HG03045 (cell line): ENCODE measurements at regions not wholly inside any gene's neighbourhood (a gene's known extent, or its start where the extent isn't known, plus 50 kb on each side); places are given as distances from the start of the nearest gene placed in this dataset.
"Not testable (repeated sequence)": the region's sequence is repeated elsewhere in the genome, so short reads cannot be mapped to it uniquely, and the experiment has no call there.

ENCODE experiments used
- ATAC-seq: cut with Tn5 transposase; IDR thresholded peaks from one replicate; pipeline ENCODE4 v1.9.1; 2021; ENCODE audit warnings: mild to moderate bottlenecking, moderate library complexity; ENCODE audit not compliant: unreplicated experiment

DNA sequence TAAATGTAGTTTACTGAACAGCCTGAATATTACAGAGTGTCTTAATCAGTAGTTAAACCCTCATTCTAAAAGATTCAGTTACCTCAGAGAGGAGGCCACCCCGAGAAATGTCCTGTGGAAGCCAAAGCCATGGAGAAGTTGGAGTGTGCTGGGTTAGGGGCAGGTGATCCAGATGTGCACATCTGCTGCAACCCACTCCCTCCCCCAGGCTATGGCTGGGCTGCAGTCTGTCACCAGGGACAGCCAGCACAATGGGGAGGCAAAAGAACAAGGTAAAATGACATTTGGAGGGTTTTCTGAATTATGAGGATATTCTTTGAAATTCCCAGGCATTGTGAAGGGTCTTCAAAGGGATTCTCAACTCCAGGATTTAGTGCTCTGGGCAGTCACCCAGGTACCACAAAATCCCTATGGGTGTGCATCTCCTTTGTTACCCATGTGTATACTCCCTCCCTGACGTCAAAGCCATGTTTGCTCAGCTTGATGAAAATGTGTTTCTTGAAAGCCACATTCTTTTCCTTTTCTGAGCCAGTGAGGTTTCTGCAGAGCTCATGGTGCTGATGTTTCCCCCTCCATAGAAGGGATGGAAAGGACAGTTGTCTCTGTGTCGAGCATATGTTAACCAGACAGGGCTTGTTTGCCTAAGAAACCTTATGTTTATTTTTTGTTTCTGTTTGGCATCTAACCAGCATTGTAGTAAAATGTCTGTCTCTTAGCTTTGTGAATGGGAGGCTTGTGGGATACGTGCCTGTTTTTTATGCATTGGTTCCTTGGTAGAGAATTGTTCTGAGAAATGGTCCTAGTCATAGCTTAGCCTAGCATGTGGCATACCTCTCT, 212.3 kb upstream of the TBX18 start:
- ATAC-seq: no peak

DNA sequence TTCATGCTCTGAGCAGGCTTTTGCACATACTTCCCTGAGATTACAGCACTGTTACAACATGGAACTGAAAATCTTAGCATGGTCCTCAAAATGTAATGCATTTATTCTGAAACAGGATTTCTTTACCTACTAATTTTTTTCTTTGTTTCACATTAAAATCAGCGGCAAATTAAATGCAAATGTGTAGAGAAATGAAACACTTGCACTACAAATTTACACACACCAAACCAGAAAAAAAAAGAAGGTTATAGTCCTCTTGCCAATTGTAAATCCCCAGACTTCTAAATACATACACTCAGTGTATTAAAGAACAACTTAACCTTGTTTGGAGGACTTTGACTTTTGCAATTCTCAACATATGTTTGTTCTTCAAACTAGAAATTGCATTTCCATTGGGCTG, 210.9 kb upstream of the TBX18 start:
- ATAC-seq: no peak

DNA sequence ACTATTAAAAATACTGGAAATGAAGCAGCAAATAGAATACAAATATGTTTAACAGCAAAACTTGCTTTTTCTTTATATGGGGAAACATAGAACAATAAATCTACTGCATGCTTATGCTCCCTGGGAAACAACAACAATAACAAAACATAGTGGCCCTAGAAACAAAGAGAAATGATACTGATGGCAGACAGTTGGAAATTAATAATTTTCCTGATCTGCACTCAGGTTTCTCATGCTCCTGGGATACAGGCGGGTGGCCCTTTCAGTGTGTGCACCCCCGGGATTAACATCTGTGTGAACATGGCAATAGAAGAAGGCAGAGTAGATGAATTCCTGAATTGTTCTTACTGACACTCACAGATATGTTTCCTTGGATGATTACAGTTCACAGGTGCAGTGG, 209.2 kb upstream of the TBX18 start:
- no peak for ATAC-seq

DNA sequence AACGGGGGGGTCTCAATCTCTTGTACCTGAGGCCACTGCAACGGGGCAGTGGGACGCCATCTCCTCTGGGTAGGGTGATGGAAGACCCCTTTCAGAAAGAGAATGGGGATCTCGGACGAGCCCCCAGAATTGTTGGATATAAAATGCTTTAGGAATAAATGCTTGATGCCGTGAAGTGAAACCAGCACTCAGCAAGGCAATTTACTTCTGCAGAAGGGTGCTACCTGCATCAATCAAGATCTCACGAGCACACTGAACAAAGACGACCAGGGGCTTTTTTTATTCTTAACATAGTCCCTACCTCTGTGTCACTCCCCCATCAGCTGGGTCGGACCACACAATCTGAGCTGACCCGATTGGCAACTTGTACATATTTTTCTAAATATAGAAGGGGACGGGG, 203.6 kb upstream of the TBX18 start:
- no peak for ATAC-seq

DNA sequence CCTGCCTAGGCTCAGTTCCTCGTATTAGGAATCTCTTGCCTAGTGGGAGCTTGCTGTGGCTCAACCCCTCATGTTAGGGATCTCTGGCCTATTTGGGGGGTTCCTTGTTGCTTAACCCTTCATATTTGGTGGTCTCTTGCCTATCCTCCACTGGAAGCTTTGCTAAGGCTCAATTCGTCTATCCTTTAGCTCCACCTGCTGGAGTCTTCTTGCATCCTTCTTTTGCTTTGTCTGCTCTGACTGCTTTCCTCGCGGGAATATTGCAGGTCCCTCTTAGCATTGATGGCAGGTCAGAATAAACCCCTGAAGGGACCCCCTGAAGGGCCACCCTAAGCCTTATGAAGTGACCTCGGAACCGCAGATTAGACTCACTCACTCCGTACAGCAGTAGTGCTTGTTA, 203.0 kb upstream of the TBX18 start:
- no peak for ATAC-seq

DNA sequence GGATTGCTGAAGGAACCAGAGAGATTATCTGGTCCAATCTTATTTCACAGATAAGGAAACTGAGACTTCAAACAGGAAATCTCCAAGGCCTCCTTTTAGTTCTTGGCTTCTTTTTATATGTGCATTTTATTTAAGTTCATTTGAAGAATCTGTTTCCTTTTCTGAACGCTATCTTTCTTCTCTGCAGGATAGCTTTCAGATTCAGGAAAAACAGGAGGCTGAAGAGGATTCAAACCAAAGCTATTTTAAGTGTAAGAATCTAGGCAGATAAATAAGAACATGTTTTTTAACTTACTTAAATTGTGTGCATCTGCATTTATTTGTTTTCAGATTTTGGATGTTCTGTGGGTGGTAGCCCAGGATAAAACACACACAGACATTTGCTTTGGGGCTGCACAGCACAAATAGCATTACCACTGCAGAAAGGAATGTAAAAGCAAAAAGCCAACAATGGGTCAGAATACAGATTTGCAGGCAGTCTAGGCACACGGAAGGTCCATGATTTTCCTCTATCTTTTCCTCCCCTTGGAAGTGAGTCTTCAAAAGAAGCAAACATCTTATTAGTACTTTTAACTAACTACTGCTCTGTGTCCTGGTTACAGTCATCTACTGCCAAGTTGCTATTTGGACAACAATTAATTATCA, 188.8 kb upstream of the TBX18 start:
- no peak for ATAC-seq

DNA sequence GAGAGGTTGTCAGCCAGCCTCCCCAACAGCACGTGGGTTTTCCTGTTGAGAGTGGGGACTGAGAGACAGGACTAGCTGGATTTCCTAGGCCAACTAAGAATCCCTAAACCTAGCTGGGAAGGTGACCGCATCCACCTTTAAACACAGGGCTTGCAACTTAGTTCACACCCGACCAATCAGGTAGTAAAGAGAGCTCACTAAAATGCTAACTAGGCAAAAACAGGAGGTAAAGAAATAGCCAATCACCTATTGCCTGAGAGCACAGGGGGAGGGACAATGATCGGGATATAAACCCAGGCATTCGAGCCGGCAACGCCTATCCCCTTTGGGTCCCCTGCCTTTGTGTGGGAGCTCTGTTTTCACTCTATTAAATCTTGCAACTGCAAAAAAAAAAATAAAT, 180.5 kb upstream of the TBX18 start:
- not testable (repeated sequence) for ATAC-seq

DNA sequence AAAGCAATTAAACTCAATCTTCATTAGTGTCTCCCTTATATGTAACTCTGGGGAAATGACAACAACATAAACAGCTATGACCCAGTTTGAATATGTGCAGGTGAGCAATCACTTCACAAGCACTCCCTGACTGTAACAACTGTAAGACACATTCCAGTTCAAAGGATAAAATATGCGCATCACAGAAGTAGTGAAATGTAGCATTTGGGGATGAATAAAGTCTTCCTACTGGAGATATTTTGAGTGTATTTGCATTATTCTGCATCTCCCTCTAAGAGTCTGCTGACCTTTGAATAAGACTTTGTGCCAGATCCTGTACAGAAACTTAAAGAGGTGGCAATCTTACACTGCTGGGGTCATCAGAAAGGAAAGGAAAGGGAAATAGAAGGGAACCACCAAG, 179.5 kb upstream of the TBX18 start:
- ATAC-seq: no peak

DNA sequence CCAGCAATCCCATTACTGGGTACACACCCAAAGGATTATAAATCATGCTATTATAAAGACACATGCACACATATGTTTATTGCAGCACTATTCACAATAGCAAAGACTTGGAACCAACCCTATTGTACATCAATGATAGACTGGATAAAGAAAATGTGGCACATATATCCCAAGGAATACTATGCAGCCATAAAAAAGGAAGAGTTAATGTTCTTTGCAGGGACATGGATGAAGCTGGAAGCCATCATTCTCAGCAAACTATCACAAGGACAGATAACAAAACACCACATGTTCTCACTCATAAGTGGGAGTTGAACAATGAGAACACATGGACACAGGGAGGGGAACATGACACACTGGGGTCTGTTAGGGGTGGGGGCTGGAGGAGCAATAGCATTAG, 177.2 kb upstream of the TBX18 start:
- not testable (repeated sequence) for ATAC-seq

DNA sequence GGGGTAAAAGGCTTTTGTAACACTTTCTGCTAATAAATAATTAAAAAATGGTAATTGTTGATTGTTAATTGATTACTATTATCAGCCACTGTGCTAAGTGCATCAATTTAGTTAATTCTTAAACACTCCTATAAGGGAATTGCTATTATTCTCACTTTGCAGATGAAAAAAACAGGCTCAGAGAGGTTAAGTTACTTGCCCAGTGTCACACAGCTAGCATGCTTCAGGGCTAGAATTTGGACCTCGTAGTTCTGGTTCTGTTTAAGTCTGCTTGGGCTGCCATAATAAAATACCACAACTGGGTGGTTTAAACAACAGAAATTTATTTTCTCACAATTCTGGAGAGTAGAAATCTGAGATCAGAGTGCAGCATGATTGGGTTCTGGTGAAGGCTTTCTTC, 164.8 kb upstream of the TBX18 start:
- ATAC-seq: no peak

DNA sequence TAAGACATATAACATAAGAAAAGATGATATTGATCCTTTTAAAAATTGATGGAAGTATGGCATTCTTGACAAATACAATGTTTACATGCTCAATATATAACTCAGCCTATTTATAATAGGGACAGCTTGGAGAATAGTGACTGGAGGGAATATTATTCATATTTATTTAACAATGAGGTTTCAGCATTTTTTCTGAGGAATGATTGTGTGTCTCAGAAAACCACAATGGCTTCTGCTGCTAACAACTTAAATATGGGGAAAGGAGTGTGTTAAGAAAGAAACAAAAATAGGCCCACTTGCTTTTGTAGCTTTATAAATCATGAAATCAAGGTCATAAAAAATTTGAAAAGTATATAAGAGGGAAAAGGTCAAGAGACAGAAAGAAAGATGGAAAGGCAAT, 163.2 kb upstream of the TBX18 start:
- ATAC-seq: no peak

DNA sequence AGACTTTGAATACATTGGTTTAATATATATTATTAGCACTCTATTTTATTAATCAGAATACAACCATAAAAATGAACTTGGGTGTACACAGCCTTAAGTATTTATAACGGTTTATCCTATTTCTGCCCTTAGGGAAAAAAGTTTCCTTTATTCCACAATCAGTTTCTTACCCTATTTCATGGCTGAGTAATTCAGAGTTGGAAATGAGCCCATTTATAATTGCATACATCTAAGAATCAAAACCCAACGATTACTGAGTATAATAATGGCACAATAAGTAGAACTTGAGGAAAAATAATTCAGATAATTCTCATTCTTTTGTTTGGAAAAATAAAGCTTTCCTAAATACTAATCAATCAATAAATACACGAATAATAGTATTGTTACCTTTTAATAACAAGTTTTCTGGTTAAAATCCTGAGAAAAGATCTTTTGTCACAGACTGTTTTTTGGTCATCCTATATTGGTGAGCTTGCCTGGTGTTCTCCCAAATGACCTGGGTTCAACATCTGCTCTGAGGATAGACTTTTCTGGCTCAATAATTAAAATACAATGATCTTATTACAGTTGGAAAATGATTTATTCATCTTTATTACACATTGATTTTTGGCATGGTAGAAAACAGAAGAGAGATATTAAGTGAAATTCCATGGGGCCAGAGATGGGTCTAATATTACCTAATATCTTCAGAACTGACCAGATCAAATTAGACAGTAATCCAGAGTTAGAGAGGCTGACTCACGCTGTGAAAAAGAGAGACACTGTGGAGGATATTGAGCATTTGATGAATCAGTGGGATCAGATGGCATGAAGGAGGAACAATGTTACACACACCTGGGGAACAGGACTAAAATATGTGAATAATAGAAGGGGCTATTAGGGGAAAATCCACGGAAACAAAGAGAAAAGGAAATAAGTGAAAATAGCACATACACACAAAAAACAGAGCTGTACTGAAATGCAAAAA, 162.1 kb upstream of the TBX18 start:
- ATAC-seq: no peak

DNA sequence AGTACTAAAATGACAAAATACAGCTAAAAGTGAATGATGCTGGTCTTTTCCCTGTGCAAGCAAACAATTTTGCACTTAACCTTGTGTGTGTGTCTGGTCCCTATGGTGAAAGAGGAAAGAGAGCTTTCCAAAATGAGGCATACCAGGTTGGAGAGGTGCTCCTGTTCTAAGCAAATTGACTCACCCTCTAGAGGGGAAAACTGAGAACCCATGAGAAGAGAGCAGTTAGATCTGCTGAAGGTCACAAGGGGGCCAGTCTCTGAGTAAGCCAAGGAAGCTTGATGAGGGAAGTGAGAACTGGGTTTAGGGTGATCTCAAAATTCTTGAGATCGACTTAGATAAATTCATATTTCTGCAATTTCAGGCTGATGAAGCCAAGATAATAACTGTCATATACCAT, 157.5 kb upstream of the TBX18 start:
- no peak for ATAC-seq

DNA sequence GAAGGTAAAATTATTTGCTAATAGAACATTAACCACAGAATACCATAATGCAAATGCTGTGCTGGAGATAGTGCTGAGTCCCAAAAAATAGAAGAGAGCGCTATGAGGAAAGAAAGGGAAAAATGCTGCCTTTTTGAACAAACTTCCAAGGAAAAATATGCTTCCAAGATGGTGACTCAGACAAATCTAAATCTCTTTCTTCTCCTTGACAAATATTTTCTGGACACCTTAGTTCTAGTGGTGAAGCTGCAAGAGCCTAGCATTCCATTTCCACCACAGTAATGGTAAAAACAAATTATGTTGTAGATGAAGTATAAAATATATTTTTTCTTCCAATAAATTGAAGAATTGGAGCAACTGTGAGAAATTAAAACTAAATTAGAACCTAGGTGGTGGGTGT, 155.6 kb upstream of the TBX18 start:
- ATAC-seq: no peak

DNA sequence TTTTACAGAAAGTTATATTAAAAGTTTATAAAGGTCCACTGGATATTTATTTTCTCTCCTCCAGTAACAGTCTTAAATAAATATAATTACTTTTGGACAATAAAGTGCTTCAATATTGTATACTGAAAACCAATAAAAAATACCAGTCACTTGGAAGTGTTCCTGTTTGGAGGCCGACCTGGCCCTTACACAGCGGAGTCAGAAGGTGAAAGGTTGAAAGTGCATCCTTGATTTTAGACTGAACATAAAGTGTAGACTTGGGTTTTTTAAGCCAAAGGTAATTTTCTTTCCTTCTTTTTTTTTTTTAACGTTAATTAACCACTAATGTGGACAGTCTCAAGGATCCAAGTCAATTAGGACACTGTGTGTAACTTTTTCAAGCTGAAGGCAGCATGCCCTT, 152.3 kb upstream of the TBX18 start:
- no peak for ATAC-seq

DNA sequence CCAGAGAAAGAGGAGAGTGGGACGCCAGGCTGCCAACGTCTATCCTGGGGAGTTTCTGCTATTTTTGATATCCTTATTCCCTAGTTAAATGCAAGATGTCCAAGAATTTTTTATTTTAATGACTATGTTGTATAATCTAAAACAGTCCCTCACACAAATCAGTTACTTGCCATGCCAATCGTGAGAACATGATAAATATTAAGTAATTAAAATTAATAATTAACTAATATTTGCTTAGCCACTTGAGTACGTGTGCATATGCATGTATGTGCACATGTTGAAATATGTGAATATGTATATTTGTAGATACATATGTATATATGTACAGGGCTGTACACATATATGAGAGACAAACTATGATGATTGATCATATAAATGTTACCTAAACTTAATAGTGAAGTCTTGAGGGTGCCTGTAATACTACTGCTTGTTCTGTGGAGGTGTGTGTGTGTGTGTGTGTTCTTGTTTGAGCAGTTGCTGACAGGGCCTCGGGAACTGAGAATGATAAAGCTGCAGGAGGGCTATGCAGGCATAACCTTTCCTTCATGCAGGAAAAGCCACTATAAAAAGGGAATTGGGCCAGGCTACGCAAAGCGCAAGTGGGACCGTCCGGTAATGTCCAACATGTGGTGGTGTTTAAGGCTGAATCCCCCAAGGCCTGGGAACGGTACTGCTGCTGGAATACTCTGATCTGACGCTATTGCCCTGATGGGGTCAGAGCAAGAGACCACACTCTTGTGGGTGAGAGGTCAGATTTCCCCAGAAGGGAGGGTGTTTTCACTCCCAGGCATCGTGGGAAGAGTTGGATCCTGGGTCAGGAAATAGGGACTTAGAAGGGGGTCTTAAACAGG, 148.3 kb upstream of the TBX18 start:
- ATAC-seq: no peak

DNA sequence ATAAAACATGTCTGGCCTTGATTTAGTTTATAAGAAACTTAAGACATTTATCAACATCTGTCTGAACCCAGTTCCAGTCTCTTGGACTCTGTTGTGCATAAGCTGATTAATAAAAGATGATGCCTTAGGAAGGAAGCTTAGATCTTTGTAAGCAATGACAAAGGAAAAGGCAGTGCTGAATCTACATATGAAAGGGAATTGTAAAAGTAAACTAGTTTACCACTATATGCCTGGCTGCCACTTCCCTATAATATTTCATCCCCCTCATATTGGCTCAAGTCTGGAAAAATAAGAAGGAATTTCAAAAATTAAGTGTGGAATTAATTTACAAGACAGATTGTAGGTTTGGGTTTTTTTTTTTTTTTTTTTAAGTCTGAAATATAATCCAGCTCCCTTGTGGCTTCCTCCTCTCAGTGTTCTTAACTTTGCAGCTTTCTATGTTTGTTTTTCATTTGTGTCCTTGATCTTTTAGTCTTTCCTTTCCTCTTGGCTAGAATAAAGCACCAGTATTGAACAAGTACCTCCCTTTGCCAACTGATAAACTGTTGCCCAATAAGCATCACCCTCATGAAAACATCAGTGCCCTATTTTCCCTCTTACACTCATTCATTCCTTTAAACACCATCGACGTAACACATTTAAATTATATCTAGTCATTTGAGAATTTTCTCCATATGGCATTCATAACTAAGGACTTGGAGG, 146.7 kb upstream of the TBX18 start:
- ATAC-seq: no peak

DNA sequence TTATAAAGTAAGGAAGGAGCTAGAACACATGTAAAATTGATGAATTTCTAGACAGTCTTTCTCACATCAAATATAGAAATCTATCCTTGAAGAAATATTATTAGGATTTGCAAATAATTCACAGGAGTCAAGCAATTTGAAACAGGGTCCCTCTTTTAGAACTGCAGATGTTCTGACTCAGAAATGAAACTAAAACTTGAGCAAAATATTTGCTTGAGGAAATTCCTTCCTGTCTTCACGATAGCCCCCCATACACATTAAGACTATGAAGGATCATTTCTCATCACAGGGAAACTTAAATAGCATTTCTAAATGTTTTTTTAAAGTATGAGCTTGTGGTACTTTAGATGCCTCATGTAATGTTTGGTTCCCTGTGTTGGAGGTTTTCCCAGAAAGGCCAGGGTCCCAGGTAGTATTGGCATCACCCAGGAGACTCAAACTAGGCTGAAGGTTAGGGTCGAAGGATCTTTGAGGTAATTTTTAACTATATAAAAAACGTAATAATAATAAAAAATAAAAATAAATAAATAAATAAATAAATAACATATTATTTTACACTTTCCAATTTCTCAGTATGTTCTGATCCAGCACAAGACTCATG, 144.0 kb upstream of the TBX18 start:
- no peak for ATAC-seq

DNA sequence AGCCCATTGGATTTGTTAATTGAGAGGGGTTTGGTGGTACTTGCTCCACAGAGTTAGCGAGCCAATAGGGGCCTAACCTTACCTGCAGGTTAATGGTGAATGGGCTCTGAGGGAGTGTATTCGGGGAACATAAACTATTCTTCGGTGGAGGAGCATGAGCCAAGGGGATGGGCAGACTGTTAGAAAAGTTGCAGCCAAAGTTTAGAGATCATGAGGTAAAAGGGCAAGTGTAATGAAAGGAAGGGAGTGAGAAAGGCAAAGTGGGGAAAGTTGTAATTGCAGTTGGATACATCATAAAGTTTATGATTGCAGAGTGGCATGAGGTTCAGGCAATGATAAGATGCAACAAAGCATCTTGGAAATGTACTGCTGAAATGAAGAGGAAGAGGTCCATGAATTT, 142.1 kb upstream of the TBX18 start:
- no peak for ATAC-seq

DNA sequence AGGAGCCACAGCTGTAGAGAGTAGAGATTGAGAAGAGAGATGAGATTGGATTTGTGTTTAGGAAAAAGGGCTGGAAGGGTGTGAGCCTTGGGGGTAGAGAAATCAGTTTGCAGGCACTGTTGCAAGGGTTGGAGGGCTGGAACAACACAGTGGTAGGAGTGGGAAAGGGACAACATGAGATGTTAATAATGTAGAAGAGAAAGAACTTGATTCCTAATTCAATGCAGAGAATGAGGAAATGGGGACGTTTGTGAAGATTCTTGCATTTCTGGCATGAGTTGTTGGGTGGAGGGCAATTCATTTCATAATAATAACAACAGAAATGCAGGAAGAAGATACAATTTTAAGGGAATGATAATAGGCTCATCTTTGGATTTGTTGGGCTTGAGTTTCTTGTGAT, 141.4 kb upstream of the TBX18 start:
- ATAC-seq: no peak
